Endothelial cell of umbilical vein (primary cell): ENCODE measurements at regions not wholly inside any gene's neighbourhood (a gene's known extent, or its start where the extent isn't known, plus 50 kb on each side); places are given as distances from the start of the nearest gene placed in this dataset.

Experiments
- CTCF ChIP-seq, 2 donors: IDR thresholded peaks; 1 replicate in 1 of 2; 2 replicates in 1 of 2; pipeline ENCODE4 v1.5.1; 2011; ENCODE audit warnings: low read length in 2 of 2, mild to moderate bottlenecking in 2 of 2, moderate library complexity in 2 of 2, control low read depth in 1 of 2, inconsistent platforms in 1 of 2, low read depth in 1 of 2; ENCODE audit not compliant: insufficient read depth in 1 of 2; ENCODE audit errors: extremely low read depth in 1 of 2
- EZH2 ChIP-seq: IDR thresholded peaks from 2 replicates; pipeline ENCODE4 v1.6.1; 2012; ENCODE audit warnings: borderline replicate concordance, low read depth, mild to moderate bottlenecking, moderate library complexity, low read length, inconsistent platforms; ENCODE audit not compliant: severe bottlenecking
- POLR2AphosphoS5 ChIP-seq: IDR thresholded peaks from 2 replicates; pipeline ENCODE4 v1.6.1; 2012; ENCODE audit warnings: low read depth, mild to moderate bottlenecking, control low read depth, low read length, moderate library complexity; ENCODE audit not compliant: insufficient read depth
- TF ChIP-seq, protein P1 (sequence below): IDR thresholded peaks from 2 replicates; pipeline ENCODE4 v1.6.1; 2011; ENCODE audit not compliant: insufficient read depth, insufficient read length

DNA sequence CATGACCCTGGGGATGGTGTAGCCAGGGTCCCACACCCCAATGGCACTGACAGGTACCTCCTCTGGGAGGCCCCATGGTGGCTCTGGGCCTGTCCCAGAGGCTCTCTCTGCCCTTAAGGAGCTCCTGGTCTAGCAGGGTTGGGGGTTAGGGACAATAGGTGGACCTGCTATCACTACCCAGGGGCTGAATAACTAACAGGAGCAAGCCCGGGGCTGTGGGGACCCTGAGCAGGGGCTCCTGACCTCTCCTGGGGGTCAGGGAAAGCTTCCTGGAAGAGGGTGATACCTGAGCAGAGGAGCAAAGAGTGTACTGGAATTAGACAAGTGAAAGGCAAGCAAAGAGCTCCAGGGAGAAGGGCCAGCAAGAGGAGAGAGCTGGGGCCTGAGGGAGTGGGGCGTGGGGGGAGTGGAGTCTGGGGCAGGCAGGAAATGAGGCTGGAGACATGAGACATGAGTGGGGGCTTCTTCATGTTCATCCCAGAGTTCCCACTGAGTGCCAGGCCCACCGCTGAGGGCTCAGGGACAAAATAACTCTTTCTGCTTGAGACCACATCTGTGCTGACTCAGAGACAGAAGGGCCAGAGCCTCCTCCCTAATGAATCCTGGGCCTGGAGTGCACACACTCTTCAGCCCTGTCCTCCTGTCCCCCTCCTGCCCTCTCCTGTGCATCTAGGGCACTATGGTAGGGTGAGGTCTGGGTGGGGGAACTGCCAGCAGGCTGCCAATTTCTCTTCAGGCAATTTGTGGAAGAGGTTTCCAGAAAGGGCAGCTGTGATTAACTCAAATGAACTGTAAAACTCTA, 517.6 kb downstream of the PTPRU start:
- TF ChIP-seq CTCF (IDR thresholded peaks at IDR 0.05; ENCODE audit: extremely low read depth in 1 of 2, insufficient read depth in 1 of 2, low read depth in 1 of 2, low read length in 2 of 2) = no peak
- no peak for TF ChIP-seq EZH2
- no peak for TF ChIP-seq POLR2AphosphoS5
- TF ChIP-seq, protein P1, sequence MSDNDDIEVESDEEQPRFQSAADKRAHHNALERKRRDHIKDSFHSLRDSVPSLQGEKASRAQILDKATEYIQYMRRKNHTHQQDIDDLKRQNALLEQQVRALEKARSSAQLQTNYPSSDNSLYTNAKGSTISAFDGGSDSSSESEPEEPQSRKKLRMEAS = no peak
